Endodermal cell (in vitro differentiated cells): ENCODE measurements at regions not wholly inside any gene's neighbourhood (a gene's known extent, or its start where the extent isn't known, plus 50 kb on each side); places are given as distances from the start of the nearest gene placed in this dataset.

Source experiments
- DNase-seq: peaks from one replicate; pipeline ENCODE4 v3.0.0-alpha.2; 2017
- H3K27ac ChIP-seq: 2 replicates; pipeline ENCODE4 v1.5.1; 2013; ENCODE audit warnings: mild to moderate bottlenecking, low read depth, low read length, moderate library complexity
- H3K27me3 ChIP-seq: 2 replicates; pipeline ENCODE4 v1.6.1; 2013; ENCODE audit warnings: mild to moderate bottlenecking, low read length, moderate library complexity; ENCODE audit not compliant: insufficient read depth, control insufficient read depth, poor library complexity, severe bottlenecking
- H3K36me3 ChIP-seq: 2 replicates; pipeline ENCODE4 v1.7.0; 2013; ENCODE audit warnings: mild to moderate bottlenecking, low read length, moderate library complexity; ENCODE audit not compliant: control insufficient read depth, insufficient read depth
- H3K4me1 ChIP-seq: one replicate; pipeline ENCODE4 v1.7.0; 2013; ENCODE audit warnings: low read length; ENCODE audit not compliant: control insufficient read depth, insufficient read depth
- H3K4me3 ChIP-seq: 2 replicates; pipeline ENCODE4 v1.5.1; 2013; ENCODE audit warnings: mild to moderate bottlenecking, low read length, moderate library complexity
- H3K9ac ChIP-seq: 2 replicates; pipeline ENCODE4 v1.6.1; 2013; ENCODE audit warnings: mild to moderate bottlenecking, low read length, moderate library complexity; ENCODE audit not compliant: poor library complexity, severe bottlenecking; ENCODE audit errors: extremely low read depth
- H3K9me3 ChIP-seq: 2 replicates; pipeline ENCODE4 v1.6.1; 2013; ENCODE audit warnings: mild to moderate bottlenecking, low read length, moderate library complexity; ENCODE audit not compliant: control insufficient read depth
- H3K27ac Mint-ChIP-seq: 2 replicates; pipeline ENCODE4 v1.8.0; 2020; ENCODE audit warnings: mixed read lengths
- H3K27me3 Mint-ChIP-seq: 2 replicates; pipeline ENCODE4 v1.8.0; 2021; ENCODE audit warnings: mild to moderate bottlenecking, mixed read lengths; ENCODE audit not compliant: insufficient read depth
- H3K36me3 Mint-ChIP-seq: 2 replicates; pipeline ENCODE4 v1.8.0; 2020; ENCODE audit warnings: low read depth, mixed read lengths
- H3K4me1 Mint-ChIP-seq: 2 replicates; pipeline ENCODE4 v1.8.0; 2020; ENCODE audit warnings: mixed read lengths
- H3K4me3 Mint-ChIP-seq: 2 replicates; pipeline ENCODE4 v1.8.0; 2020; ENCODE audit warnings: mild to moderate bottlenecking, moderate library complexity, mixed read lengths
- H3K9me3 Mint-ChIP-seq: 2 replicates; pipeline ENCODE4 v1.8.0; 2020; ENCODE audit warnings: mild to moderate bottlenecking, mixed read lengths
- WGBS, 2 experiments: methylation state at CpG; one replicate each; pipeline versions ENCODE4 v1.1.5 to v1.1.7; 2013; ENCODE audit warnings: missing lambda C conversion rate in 2 of 2, mixed read lengths in 1 of 2; ENCODE audit not compliant: insufficient coverage in 1 of 2, insufficient read length in 1 of 2; 5-methylcytosine and 5-hydroxymethylcytosine counted together
- TF ChIP-seq, protein P1 (sequence below): fragments of 200-600 bp; sonication (generic); conservative IDR thresholded peaks from 2 replicates; pipeline ENCODE4 v1.5.0; 2021; ENCODE audit warnings: antibody characterized with exemption, mild to moderate bottlenecking

DNA sequence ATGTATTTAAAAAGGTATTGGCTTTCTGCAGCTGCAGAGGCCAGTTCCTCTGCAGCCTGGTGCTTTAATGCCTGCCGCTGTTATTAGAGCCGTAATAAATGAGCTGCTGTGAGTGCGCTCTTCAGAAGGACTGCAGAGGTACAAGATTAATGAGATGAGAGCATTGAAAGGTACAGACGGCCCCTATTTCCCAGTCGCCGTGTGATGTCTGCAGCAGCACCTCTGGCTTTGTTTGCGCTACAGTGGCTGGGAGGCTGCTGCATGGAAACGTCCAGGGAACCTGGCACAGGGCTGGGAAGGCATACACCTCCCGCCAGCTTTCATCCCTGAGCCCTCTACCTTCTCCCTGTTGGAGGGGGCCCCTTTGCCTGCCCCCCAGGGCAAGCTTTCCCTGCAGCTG lies 383.8 kb upstream of the ZMIZ1 start:
- Histone ChIP-seq H3K27ac (peak overlapping the region; percentile 63), H3K9ac (no peak overlapping the region), H3K27me3 (no peaks in the 10 kb centered on the region), H3K36me3 (no peaks in the 10 kb centered on the region), H3K4me3 (no peak overlapping the region), H3K4me1 (no peaks in the 10 kb centered on the region), H3K9me3 (peaks cover 16% of the 10 kb centered on the region)
- no peaks in the 10 kb centered on the region for H3K4me1 Mint-ChIP-seq
- no peak overlapping the region for H3K27ac Mint-ChIP-seq
- WGBS, 2 experiments, result 74 to 83% methylated on average over 8 to 9 of the region's 9 CpGs
- H3K4me3 Mint-ChIP-seq, result no peak overlapping the region
- peaks cover 9% of the 10 kb centered on the region for H3K27me3 Mint-ChIP-seq
- H3K9me3 Mint-ChIP-seq, result peaks cover 38% of the 10 kb centered on the region
- no peak for DNase-seq
- TF ChIP-seq, protein P1, sequence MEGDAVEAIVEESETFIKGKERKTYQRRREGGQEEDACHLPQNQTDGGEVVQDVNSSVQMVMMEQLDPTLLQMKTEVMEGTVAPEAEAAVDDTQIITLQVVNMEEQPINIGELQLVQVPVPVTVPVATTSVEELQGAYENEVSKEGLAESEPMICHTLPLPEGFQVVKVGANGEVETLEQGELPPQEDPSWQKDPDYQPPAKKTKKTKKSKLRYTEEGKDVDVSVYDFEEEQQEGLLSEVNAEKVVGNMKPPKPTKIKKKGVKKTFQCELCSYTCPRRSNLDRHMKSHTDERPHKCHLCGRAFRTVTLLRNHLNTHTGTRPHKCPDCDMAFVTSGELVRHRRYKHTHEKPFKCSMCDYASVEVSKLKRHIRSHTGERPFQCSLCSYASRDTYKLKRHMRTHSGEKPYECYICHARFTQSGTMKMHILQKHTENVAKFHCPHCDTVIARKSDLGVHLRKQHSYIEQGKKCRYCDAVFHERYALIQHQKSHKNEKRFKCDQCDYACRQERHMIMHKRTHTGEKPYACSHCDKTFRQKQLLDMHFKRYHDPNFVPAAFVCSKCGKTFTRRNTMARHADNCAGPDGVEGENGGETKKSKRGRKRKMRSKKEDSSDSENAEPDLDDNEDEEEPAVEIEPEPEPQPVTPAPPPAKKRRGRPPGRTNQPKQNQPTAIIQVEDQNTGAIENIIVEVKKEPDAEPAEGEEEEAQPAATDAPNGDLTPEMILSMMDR, result no peak
- H3K36me3 Mint-ChIP-seq, result no peaks in the 10 kb centered on the region

DNA sequence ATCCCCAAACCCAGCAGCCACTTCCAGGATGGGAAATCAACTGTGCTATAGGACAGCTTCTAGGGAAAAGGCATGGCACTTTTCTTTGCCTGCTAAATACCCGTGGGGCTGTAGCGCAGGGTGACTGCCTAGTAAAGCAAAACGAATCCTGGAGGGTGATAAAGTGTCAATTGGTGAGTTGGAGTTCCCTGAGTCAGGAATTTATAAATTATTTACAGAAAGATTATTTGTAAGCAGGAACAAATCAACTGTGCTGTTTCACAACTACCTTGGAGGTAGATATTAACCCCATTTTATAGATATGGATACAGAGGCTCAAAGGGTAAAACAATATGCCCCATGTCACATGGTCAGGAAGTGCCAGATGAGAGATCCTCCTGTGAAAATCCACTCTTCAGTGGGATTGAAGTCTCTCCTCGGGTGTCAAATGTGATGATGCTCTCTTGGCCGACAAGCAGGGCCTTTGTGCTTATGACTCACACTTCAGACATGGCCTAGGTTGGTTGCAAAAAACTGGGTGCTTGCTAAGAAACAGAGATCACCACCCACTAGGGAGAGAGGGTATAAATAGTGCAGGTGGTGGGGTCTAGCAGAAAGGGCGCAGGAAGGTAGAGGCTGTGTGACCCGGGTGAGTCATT lies 383.2 kb upstream of the ZMIZ1 start:
- no peak overlapping the region for H3K9ac ChIP-seq
- 87 to 91% methylated on average over 3 to 7 of the region's 7 CpGs for whole genome bisulfite sequencing, 2 experiments
- TF ChIP-seq, protein P1, result no peak
- no peaks in the 10 kb centered on the region for H3K4me1 ChIP-seq
- Mint-ChIP-seq H3K4me3 (no peak overlapping the region), H3K27me3 (peaks cover 9% of the 10 kb centered on the region), H3K36me3 (no peaks in the 10 kb centered on the region), H3K27ac (no peak overlapping the region), H3K9me3 (peaks cover 32% of the 10 kb centered on the region), H3K4me1 (no peaks in the 10 kb centered on the region)
- peak overlapping the region; percentile 63 for H3K27ac ChIP-seq
- DNase-seq, result peak; percentile 5
- H3K36me3 ChIP-seq, result no peaks in the 10 kb centered on the region
- no peak overlapping the region for H3K4me3 ChIP-seq
- peaks cover 16% of the 10 kb centered on the region for H3K9me3 ChIP-seq
- no peaks in the 10 kb centered on the region for H3K27me3 ChIP-seq

DNA sequence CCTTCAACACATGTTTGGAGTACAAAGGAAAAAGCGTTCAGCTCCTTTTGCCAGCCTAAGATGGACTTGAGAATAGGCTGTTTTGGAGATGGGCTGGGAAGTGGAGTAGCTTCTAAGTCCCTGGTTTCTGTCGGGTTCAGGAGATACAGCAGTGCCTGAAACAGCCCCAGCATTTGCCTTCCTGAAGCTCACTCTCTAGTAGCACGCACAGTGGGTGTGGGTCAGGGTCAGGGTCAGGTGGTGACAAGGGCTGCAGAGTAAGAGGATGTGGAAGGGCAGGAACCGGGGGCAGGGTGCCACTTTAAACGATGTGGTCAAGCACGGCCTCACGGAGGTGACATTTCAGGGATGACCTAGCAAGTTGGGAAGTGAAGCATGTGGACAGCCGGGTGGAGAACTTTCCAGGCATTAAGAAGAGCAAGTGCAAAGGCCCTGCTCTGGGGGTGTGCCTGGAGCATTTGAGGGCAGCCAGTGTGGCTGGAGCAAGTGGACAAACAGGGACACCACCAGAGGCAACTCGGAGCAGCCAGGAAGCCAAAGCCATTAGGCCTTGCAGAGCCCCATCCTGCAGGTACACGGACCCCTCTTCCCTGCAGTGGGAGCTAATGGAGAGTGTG lies 382.2 kb upstream of the ZMIZ1 start:
- Mint-ChIP-seq H3K4me1 (no peaks in the 10 kb centered on the region), H3K9me3 (peaks cover 22% of the 10 kb centered on the region), H3K27me3 (peaks cover 4% of the 10 kb centered on the region), H3K4me3 (no peak overlapping the region), H3K36me3 (no peaks in the 10 kb centered on the region), H3K27ac (no peak overlapping the region)
- H3K4me1 ChIP-seq, result no peaks in the 10 kb centered on the region
- H3K36me3 ChIP-seq, result no peaks in the 10 kb centered on the region
- H3K27me3 ChIP-seq, result no peaks in the 10 kb centered on the region
- H3K9me3 ChIP-seq, result peaks cover 16% of the 10 kb centered on the region
- no peak overlapping the region for H3K4me3 ChIP-seq
- 89 to 90% methylated on average over 9 to 10 of the region's 10 CpGs for WGBS, 2 experiments
- TF ChIP-seq, protein P1, result no peak
- DNase-seq, result peak; percentile 36
- no peak overlapping the region for H3K27ac ChIP-seq
- no peak overlapping the region for H3K9ac ChIP-seq
